IMR-90 (cell line): ENCODE measurements at regions not wholly inside any gene's neighbourhood (a gene's known extent, or its start where the extent isn't known, plus 50 kb on each side); places are given as distances from the start of the nearest gene placed in this dataset.

Experiments used
- ATAC-seq: fragments of 200-7000 bp; cut with Tn5 transposase; 2 replicates; pipeline ENCODE4 v1.9.1; 2020; ENCODE audit warnings: low read depth, mild to moderate bottlenecking, moderate library complexity
- BruUV-seq: library from RNA; stranded (reverse); fragments of 400-500 nt; replicated peaks from 2 replicates; lab custom pipeline; 2021; lab: Mats Ljungman, UMichigan
- CTCF ChIA-PET: fragments of 300-600 bp; formaldehyde crosslinking; extraction: SDS; loops from one replicate; lab custom pipeline; 2021; ENCODE audit warnings: antibody characterized with exemption; lab: Yijun Ruan, JAX
- POLR2A ChIA-PET: fragments of 300-600 bp; sonication (Branson Sonifier 250); formaldehyde crosslinking; loops from one replicate; lab custom pipeline; 2022; ENCODE audit warnings: antibody characterized with exemption; ENCODE audit not compliant: unreplicated experiment; lab: Charles Lee
- DNase-seq: peaks from one replicate; pipeline ENCODE4 v3.0.0; 2013
- H2AFZ ChIP-seq: replicated peaks from 2 replicates; pipeline ENCODE3; 2013; ENCODE audit warnings: low read length, mild to moderate bottlenecking; ENCODE audit not compliant: poor library complexity
- H2AK5ac ChIP-seq: 2 replicates; pipeline ENCODE4 v1.6.1; 2013; ENCODE audit warnings: low read depth, low read length, inconsistent platforms
- H2AK9ac ChIP-seq: replicated peaks from 2 replicates; pipeline ENCODE3; 2013; ENCODE audit warnings: mild to moderate bottlenecking, low read depth, low read length, moderate library complexity; ENCODE audit not compliant: poor library complexity
- H2BK120ac ChIP-seq: 2 replicates; pipeline ENCODE4 v1.6.1; 2013; ENCODE audit warnings: low read depth, low read length, inconsistent platforms
- H2BK15ac ChIP-seq: 3 replicates; pipeline ENCODE4 v1.6.1; 2013; ENCODE audit warnings: low read depth, low read length, inconsistent platforms
- H2BK20ac ChIP-seq: 2 replicates; pipeline ENCODE4 v1.6.1; 2013; ENCODE audit warnings: low read depth, mild to moderate bottlenecking, inconsistent platforms, low read length, moderate library complexity
- H2BK5ac ChIP-seq: 2 replicates; pipeline ENCODE4 v1.6.1; 2013; ENCODE audit warnings: mild to moderate bottlenecking, low read depth, low read length, inconsistent platforms; ENCODE audit not compliant: poor library complexity, severe bottlenecking
- H3K14ac ChIP-seq: replicated peaks from 2 replicates; pipeline ENCODE4 v1.6.1; 2013; ENCODE audit warnings: low read depth, low read length, inconsistent platforms
- H3K18ac ChIP-seq: 2 replicates; pipeline ENCODE4 v1.6.1; 2013; ENCODE audit warnings: low read depth, low read length, control low read depth
- H3K23ac ChIP-seq: 2 replicates; pipeline ENCODE4 v1.6.1; 2013; ENCODE audit warnings: low read depth, low read length, inconsistent platforms
- H3K27ac ChIP-seq: 2 replicates; pipeline ENCODE4 v1.5.1; 2013; ENCODE audit warnings: mild to moderate bottlenecking, control low read depth, low read length; ENCODE audit not compliant: insufficient read depth
- H3K27me3 ChIP-seq: 2 replicates; pipeline ENCODE4 v1.6.1; 2013; ENCODE audit warnings: low read length; ENCODE audit not compliant: control insufficient read depth, insufficient read depth
- H3K36me3 ChIP-seq: 2 replicates; pipeline ENCODE4 v1.6.1; 2013; ENCODE audit warnings: low read length, mixed read lengths; ENCODE audit not compliant: control insufficient read depth, insufficient read depth
- H3K4ac ChIP-seq: 2 replicates; pipeline ENCODE4 v1.6.1; 2013; ENCODE audit warnings: low read depth, low read length, inconsistent platforms
- H3K4me1 ChIP-seq: 2 replicates; pipeline ENCODE4 v1.6.1; 2013; ENCODE audit warnings: low read length, mixed read lengths; ENCODE audit not compliant: control insufficient read depth, insufficient read depth
- H3K4me2 ChIP-seq: 2 replicates; pipeline ENCODE4 v1.6.1; 2013; ENCODE audit warnings: low read depth, mild to moderate bottlenecking, control low read depth, low read length, moderate library complexity
- H3K4me3 ChIP-seq: 2 replicates; pipeline ENCODE4 v1.5.1; 2013; ENCODE audit warnings: low read depth, mild to moderate bottlenecking, control low read depth, low read length, moderate library complexity; ENCODE audit not compliant: insufficient read depth
- H3K56ac ChIP-seq: 2 replicates; pipeline ENCODE4 v1.6.1; 2013; ENCODE audit warnings: low read length, inconsistent platforms; ENCODE audit not compliant: insufficient read depth; ENCODE audit errors: extremely low read depth
- H3K79me1 ChIP-seq, 2 experiments: 2 replicates each; pipeline ENCODE4 v1.6.1; 2013; ENCODE audit warnings: low read length in 2 of 2, inconsistent platforms in 1 of 2, low read depth in 1 of 2
- H3K9ac ChIP-seq: 2 replicates; pipeline ENCODE4 v1.6.1; 2013; ENCODE audit warnings: low read depth, low read length, control low read depth
- H3K9me1 ChIP-seq: 2 replicates; pipeline ENCODE4 v1.6.1; 2013; ENCODE audit warnings: low read length, inconsistent platforms; ENCODE audit not compliant: insufficient read depth
- H3K9me3 ChIP-seq: 2 replicates; pipeline ENCODE4 v1.6.1; 2013; ENCODE audit warnings: low read length; ENCODE audit not compliant: control insufficient read depth, insufficient read depth
- H4K20me1 ChIP-seq: 2 replicates; pipeline ENCODE4 v1.6.1; 2013; ENCODE audit warnings: low read length, inconsistent platforms; ENCODE audit not compliant: insufficient read depth
- H4K5ac ChIP-seq: 2 replicates; pipeline ENCODE4 v1.6.1; 2013; ENCODE audit warnings: mild to moderate bottlenecking, low read depth, low read length, control low read depth
- H4K8ac ChIP-seq, 2 experiments: 2 replicates each; pipeline ENCODE4 v1.6.1; 2013; ENCODE audit warnings: low read depth in 2 of 2, low read length in 2 of 2, control low read depth in 1 of 2, inconsistent platforms in 1 of 2
- H4K91ac ChIP-seq: 2 replicates; pipeline ENCODE4 v1.6.1; 2013; ENCODE audit warnings: low read depth, low read length, inconsistent platforms; ENCODE audit not compliant: insufficient read depth
- CEBPB ChIP-seq: IDR thresholded peaks from 2 replicates; pipeline ENCODE4 v1.6.1; 2012; ENCODE audit warnings: low read depth, low read length, improper control_type of control experiment
- CHD1 ChIP-seq: IDR thresholded peaks from 2 replicates; pipeline ENCODE4 v1.6.1; 2012; ENCODE audit warnings: low read depth, low read length, improper control_type of control experiment
- CTCF ChIP-seq: conservative IDR thresholded peaks from 2 replicates; pipeline ENCODE4 v1.5.1; 2012; ENCODE audit warnings: mild to moderate bottlenecking, low read depth, low read length, improper control_type of control experiment
- ELK1 ChIP-seq: fragments of 150-350 bp; IDR thresholded peaks from 2 replicates; pipeline ENCODE4 v1.6.1; 2016; ENCODE audit warnings: low read depth, mild to moderate bottlenecking, low read length, moderate library complexity, borderline replicate concordance
- FOS ChIP-seq: fragments of 150-350 bp; IDR thresholded peaks from 2 replicates; pipeline ENCODE4 v1.6.1; 2016; ENCODE audit warnings: low read depth, low read length
- MAFK ChIP-seq: IDR thresholded peaks from 2 replicates; pipeline ENCODE4 v1.6.1; 2012; ENCODE audit warnings: low read depth, low read length, improper control_type of control experiment
- MAZ ChIP-seq: IDR thresholded peaks from 2 replicates; pipeline ENCODE4 v1.6.1; 2012; ENCODE audit warnings: low read depth, mild to moderate bottlenecking, low read length, improper control_type of control experiment, moderate library complexity, borderline replicate concordance
- MXI1 ChIP-seq: IDR thresholded peaks from 2 replicates; pipeline ENCODE4 v1.6.1; 2012; ENCODE audit warnings: low read depth, mild to moderate bottlenecking, low read length, moderate library complexity, borderline replicate concordance
- POLR2A ChIP-seq: IDR thresholded peaks from 2 replicates; pipeline ENCODE4 v1.6.1; 2012; ENCODE audit warnings: mild to moderate bottlenecking, low read depth, low read length
- RFX5 ChIP-seq: IDR thresholded peaks from 2 replicates; pipeline ENCODE4 v1.8.0; 2012; ENCODE audit warnings: low read depth, mild to moderate bottlenecking, low read length, moderate library complexity
- SMC3 ChIP-seq: fragments of 150-350 bp; IDR thresholded peaks from 2 replicates; pipeline ENCODE4 v1.6.1; 2016; ENCODE audit warnings: low read depth, mild to moderate bottlenecking, antibody characterized with exemption, low read length, moderate library complexity
- USF2 ChIP-seq: fragments of 150-350 bp; IDR thresholded peaks from 2 replicates; pipeline ENCODE4 v1.6.1; 2017; ENCODE audit warnings: mild to moderate bottlenecking, antibody characterized with exemption, low read length, low read depth
- WGBS, 2 experiments: methylation state at CpG; one replicate each; pipeline versions ENCODE4 v1.1.5 to v1.1.7; 2013; ENCODE audit warnings: missing lambda C conversion rate in 2 of 2; ENCODE audit not compliant: insufficient read length in 1 of 2; ENCODE audit errors: extremely low coverage in 2 of 2; 5-methylcytosine and 5-hydroxymethylcytosine counted together
- dilution Hi-C: fragments of 300-500 bp; cut with HindIII; formaldehyde crosslinking; loops from one replicate; pipeline ENCODE4 v1.14.3; 2018; ENCODE audit warnings: low sequenced_read_pairs; ENCODE audit not compliant: unreplicated experiment
- in situ Hi-C: fragments of 300-500 bp; cut with MboI; formaldehyde crosslinking; loops from 3 replicates; pipeline ENCODE4 v1.14.3; 2019; ENCODE audit warnings: low sequenced_read_pairs, inconsistent platforms, mixed read lengths
- intact Hi-C: fragments of 100-400 bp; cut with micrococcal nuclease; formaldehyde crosslinking; loops from 2 replicates; pipeline ENCODE4 v1.10.0; 2022

- DNase-seq, result no peak
These were observed 116.0 kb upstream of the ANKRD1 start for GRCh38 chr10:91036807-91037411.

More at GRCh38 chr10:91036807-91037411, 116.0 kb upstream of the ANKRD1 start:
- H3K4me3 ChIP-seq, result no peak overlapping the region
- TF ChIP-seq MAFK (no peak), MAZ (no peak), USF2 (no peak), CHD1 (no peak), FOS (no peak), MXI1 (no peak), CEBPB (no peak), CTCF (no peak), SMC3 (no peak), ELK1 (no peak), POLR2A (no peak), RFX5 (no peak)
- H2AFZ ChIP-seq, result no peak overlapping the region
- H2BK120ac ChIP-seq, result no peak overlapping the region
- ATAC-seq, result no peak
- H4K91ac ChIP-seq, result no peak overlapping the region
- no peak overlapping the region for H3K9ac ChIP-seq
- POLR2A ChIA-PET, result no interaction called here
- H2AK9ac ChIP-seq, result no peak overlapping the region
- no peak overlapping the region for H3K56ac ChIP-seq
- no peak overlapping the region for H3K23ac ChIP-seq
- in situ Hi-C loops, result no loop called here
- no TSS peak for BruUV-seq
- dilution Hi-C loops, result no loop called here
- H2BK20ac ChIP-seq, result no peak overlapping the region
- no peak overlapping the region for H3K4me2 ChIP-seq
- intact Hi-C loops, result no loop called here
- no peak overlapping the region for H2BK5ac ChIP-seq
- H3K9me1 ChIP-seq, result 0 out of 2 replicates have a peak, but pooled peaks cover 2% of the 10 kb centered on the region
- no peak overlapping the region for H2AK5ac ChIP-seq
- H3K4me1 ChIP-seq, result peaks cover 4% of the 10 kb centered on the region; the same call in 1 of the 2 replicates
- no peaks in the 10 kb centered on the region for H3K79me1 ChIP-seq
- no peaks in the 10 kb centered on the region for H3K9me3 ChIP-seq
- H3K27me3 ChIP-seq, result peaks cover 11% of the 10 kb centered on the region
- CTCF ChIA-PET, result no interaction called here
- H4K8ac ChIP-seq, result no peak overlapping the region
- H3K18ac ChIP-seq, result no peak overlapping the region
- H2BK15ac ChIP-seq, result no peak overlapping the region
- H4K5ac ChIP-seq, result no peak overlapping the region
- H4K20me1 ChIP-seq, result no peaks in the 10 kb centered on the region
- H3K27ac ChIP-seq, result no peak overlapping the region
- WGBS, 2 experiments, result 100% methylated on average over 1 of the region's 2 CpGs; no CpG with 5 or more reads in 1 of the 2 experiments
- no peaks in the 10 kb centered on the region for H3K36me3 ChIP-seq
- H3K4ac ChIP-seq, result no peak overlapping the region
- H3K14ac ChIP-seq, result no peak overlapping the region
